NCI-H2081 (cell line): ENCODE measurements at regions not wholly inside any gene's neighbourhood (a gene's known extent, or its start where the extent isn't known, plus 50 kb on each side); places are given as distances from the start of the nearest gene placed in this dataset.
"Not testable (repeated sequence)": the region's sequence is repeated elsewhere in the genome, so short reads cannot be mapped to it uniquely, and the experiment has no call there.

Experiments used
- DNase-seq, 2 experiments: peaks; one replicate each; lab custom pipeline; 2025; lab: John Stamatoyannopoulos, UW

- DNase-seq = not testable (repeated sequence)
Observed at GRCh38 chr3:110001905-110002304, 664.6 kb upstream of the DPPA4 start.

- no peak for DNase-seq
Observed at GRCh38 chr3:110006913-110007312, 669.6 kb upstream of the DPPA4 start.

GRCh38 chr3:110015231-110015963, 678.1 kb upstream of the DPPA4 start:
- DNase-seq = no peak

DNA sequence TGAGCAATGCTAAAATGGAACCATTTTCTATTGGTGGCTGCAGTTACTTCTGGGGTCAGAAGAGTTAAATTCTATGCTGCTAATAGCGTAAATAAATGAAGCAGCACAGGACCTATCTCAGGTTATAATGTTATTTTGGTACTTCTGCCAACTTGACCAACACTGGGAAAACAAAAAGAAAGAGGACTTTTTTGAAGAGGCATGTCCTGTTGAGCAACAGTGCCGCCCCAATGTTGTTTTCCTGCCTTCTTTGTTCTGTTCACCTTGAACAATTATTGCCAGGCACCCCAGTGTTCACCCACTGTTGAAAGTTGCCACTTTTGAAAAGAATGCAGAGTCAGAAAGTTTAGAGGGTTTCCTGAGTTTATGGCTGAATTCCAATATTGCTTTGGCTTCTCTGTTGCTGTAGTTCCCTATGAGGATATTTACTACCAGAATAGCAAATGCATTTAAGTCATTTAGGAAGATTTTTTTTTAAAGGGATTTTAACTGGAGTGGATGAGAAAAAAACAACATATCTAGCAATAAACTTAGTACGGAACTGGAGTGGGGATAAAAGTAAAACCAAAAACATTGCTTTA, 679.0 kb upstream of the DPPA4 start:
- no peak for DNase-seq

GRCh38 chr3:110017304-110017703, 680.0 kb upstream of the DPPA4 start:
- no peak for DNase-seq

DNA sequence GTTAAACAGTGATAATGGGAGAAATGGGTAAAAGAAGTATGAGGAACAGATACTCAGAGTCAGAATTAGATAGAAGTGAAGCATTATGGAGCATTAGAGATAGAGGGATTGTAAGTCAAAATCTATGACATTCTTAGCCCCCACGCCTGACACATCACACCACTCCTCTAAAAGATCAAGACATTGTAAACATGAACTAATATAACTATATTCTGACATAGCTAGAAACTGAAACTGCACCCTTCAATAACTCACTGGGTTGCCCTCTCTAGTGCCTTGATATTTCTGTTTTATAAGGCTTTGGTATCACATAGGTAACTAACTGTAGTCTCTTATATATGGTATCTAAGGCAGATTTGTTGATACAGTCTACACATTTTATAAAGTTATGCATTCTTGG, 684.3 kb upstream of the DPPA4 start:
- DNase-seq = no peak

DNA sequence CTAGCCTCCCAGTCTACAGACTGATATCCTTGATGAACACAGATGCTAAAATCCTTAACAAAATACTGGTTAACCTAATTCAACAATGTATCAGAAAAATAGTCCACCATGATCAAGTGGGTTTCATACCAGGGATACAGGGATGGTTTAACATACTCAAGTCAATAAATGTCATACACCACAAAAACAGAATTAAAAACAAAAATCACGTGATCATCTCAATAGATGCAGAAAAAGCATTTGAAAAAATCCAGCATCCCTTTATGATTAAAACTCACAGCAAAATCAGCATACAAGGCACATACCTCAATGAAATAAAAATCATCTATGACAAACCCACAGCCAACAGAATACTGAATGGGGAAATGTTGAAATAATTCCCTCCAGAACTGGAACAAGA, 685.7 kb upstream of the DPPA4 start:
- DNase-seq = not testable (repeated sequence)

GRCh38 chr3:110026421-110026820, 689.1 kb upstream of the DPPA4 start:
- DNase-seq = no peak

GRCh38 chr3:110027446-110028080, 690.2 kb upstream of the DPPA4 start:
- DNase-seq = no peak

GRCh38 chr3:110031975-110032374, 694.6 kb upstream of the DPPA4 start:
- no peak for DNase-seq

DNA sequence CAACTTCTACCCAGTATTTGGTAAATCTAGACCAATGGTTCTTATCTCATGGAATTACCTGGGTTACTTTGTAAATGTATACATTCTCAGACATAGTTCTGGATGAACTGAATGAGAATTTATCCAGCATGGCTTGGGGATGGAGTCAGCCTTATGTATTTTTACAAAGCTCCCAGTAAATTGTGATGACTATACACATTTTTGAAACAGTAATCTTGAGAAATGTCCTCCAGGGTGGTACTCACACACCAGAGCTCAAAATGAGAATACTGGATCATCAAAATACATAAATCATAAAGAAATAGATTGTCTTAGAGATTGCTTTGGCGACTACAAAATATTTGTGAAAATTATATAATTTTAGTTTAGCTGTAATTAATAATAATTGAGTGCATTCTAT, 722.1 kb upstream of the DPPA4 start:
- DNase-seq = no peak

GRCh38 chr3:110062716-110063115, 725.4 kb upstream of the DPPA4 start:
- DNase-seq = no peak

GRCh38 chr3:110063178-110063577, 725.8 kb upstream of the DPPA4 start:
- DNase-seq = no peak

GRCh38 chr3:110066206-110066605, 728.9 kb upstream of the DPPA4 start:
- DNase-seq = no peak

DNA sequence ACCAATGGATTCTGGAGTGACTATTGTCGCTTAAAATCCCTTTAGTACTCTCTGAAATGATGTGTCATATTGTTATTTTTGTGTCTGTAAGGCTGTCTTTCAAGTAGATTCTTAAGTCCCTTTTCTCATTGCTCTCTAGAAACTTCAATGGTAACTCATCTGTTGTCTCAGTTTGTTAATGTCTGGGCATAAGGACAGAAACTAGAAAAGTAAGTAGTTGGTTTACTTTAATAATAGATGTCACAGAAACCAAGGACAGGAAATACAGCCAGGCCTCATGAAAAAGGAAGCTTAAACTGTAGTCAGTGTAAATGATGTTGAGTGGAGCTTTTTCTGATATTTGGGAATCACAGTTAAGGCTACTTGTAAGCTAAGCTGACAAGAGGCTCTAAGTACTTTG, 730.2 kb upstream of the DPPA4 start:
- DNase-seq = no peak

DNA sequence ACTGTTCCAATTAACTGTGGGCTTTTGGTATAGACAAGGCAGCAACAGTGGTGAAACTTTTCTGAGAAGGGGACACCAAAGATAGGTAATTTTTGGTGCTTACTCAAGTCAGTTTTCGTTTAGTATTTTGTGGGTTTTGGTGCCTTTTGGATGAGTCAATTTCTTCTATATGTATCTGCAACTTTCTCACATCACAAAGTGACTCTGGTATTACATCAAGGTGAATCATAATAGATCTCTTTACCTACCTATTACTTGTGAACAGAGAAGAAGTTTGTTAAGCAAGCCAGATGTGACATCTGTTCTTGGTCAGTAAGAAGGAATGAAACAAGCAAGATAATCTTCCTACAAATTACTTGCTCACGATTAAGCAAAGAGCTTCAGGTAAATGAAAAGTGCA, 732.4 kb upstream of the DPPA4 start:
- DNase-seq = no peak

DNA sequence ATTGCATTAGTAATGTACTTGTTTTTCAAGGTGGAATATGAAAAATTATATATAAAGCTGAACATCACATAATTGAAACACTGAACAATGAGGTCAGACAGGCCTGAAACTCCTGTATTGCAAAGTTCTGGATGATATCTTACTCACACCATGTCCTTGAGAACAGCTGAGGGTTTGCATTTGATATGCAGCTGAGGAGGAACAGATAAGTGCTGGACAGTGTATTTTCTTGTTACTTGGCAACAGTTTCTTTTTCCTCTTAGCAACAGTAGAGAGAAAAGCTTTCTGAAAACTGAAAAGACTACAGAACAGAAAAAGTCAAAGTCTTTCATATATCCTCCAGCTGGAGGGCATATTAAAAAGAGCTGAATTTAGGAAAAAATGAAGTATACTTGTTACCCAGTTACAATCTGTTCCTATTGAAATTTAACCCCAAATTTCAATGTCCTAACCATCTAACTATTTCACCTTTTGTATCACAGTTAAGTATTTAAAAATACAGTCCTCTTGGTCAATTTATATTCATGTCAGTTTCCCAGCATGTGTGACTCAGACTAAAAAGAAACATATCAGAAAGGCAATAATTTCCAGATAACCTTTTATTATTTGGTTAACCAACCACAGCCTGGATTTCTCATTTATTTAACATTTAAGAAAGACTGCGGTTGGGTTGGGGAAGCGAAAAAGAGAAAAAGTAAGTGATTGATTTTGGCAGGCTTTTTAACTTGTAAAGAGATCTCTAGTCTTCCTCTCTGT, 733.0 kb upstream of the DPPA4 start:
- DNase-seq = no peak

DNA sequence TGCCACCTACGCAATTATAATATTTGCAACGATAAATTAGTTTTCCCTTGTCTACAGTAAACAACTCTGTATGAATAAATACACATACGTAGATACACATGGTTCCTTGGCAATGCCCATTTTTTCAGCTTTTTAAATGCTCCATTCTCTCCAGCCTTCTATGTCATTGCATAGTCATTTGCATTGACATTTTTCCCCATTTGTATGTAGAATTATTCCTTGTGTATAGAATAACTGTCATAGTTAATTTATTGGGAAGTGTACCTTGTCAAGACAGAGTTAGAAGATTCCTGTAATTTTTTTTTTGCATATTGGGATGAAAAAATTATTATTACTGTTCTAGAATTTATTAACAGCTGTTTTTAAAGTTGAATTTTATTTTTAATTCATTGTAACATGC, 736.7 kb upstream of the DPPA4 start:
- no peak for DNase-seq

DNA sequence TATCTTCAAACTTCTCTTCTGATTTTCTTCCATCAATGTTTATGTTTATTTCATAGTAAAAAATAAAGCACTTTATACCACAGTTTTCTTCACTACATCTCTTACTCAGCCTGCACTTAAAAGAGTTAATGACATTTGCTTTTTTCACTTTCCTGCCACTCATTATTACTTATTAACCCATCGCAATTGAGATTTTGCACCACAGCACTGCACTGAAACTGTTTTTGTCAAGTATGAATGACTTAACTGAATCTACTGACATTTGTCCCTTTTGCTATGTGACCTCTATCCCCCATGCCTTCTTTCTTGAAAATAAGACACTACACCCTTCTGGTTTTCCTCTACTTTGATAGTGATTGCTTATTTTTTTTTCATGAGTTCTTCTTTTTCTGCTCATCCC, 739.7 kb upstream of the DPPA4 start:
- no peak for DNase-seq

DNA sequence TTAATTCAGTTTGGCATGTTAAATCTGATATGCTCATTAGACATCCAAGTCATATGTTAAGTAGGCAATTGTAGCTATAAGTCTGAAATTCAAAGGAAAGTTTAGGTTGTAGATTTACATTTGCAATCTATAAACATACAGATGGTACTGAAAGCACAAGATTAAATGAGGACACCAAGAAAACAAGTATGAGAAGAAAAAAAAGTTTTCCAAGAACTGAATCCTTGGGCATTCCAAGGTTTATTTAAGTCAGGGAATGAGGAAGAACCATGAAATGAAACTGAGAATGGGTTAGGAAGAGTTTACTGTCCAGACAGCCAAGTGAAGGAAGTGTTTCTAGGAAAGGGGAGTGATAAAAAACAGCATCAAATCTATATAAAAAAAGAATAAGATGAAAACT, 756.1 kb upstream of the DPPA4 start:
- DNase-seq = no peak

DNA sequence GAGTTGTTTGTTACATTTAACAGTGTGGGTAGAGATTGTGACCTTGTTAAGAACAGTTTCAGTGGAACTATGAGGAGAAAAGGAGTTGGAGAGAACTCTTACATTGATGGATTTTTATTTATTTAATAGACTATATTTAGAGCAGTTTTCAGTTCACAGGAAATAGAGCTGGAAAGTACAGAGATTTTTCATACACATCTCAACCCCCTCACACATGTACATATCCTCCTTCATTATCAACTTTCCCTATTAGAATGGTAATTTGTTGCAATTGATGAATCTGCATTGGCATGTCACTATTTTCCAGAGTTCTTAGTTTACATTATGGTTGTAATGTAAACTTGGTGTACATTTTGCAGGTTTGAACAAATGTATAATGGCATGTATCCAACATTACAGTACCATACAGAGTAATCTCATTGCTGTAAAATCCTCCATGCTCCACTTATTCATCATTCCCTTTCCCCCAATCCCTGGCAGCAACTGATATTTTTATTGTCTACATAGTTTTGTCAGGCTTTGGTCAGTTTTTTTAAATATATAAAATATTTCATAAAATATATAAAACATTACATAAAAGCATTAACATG, 756.6 kb upstream of the DPPA4 start:
- no peak for DNase-seq

DNA sequence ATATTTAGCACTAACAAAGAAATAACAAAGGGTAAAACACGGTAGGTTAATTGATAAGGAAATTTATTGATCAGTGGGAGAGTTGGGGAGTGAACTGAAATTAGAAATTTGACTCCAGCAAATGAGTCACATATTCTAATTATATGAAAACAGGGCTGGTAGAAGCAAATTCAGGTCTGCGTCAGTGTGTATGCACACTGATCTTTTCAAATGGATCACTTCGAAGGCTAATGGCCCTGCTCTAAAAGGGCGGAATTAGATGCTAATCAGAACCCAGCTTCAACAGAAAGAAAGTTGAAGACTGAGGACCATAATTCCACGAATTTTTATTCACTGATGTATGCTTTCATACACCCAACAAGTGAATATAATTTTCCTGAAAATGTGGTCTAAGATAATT, 762.4 kb upstream of the DPPA4 start:
- DNase-seq = no peak
